Uterus (tissue), 3 donors: ENCODE measurements at regions not wholly inside any gene's neighbourhood (a gene's known extent, or its start where the extent isn't known, plus 50 kb on each side); places are given as distances from the start of the nearest gene placed in this dataset.

Experiments used
- DNase-seq, 2 donors: peaks; one replicate each; pipeline ENCODE4 v3.0.0-alpha.2; 2019 to 2020
- H3K27ac ChIP-seq, 2 donors: fragments of 200-600 bp; sonication (generic); 1 replicate in 1 of 2; 2 replicates in 1 of 2; pipeline ENCODE4 v1.5.1; 2016 to 2018
- H3K27me3 ChIP-seq, 2 donors: fragments of 200-600 bp; sonication (generic); one replicate each; pipeline ENCODE4 v1.5.1; 2018 to 2019; ENCODE audit warnings: control low read depth in 1 of 2
- H3K36me3 ChIP-seq, 2 donors: fragments of 200-600 bp; sonication (generic); one replicate each; pipeline ENCODE4 v1.5.1; 2019; ENCODE audit warnings: control low read depth in 1 of 2
- H3K4me1 ChIP-seq, 2 donors: fragments of 200-600 bp; sonication (generic); one replicate each; pipeline ENCODE4 v1.5.1; 2018 to 2019; ENCODE audit warnings: control low read depth in 1 of 2
- H3K4me3 ChIP-seq, 2 donors: fragments of 200-600 bp; sonication (generic); 1 replicate in 1 of 2; 2 replicates in 1 of 2; pipeline ENCODE4 v1.5.1; 2018 to 2019; ENCODE audit warnings: mild to moderate bottlenecking in 1 of 2
- H3K9me3 ChIP-seq, 2 donors: fragments of 200-600 bp; sonication (generic); one replicate each; pipeline ENCODE4 v1.5.1; 2019; ENCODE audit warnings: control low read depth in 1 of 2
- CTCF ChIP-seq, 4 experiments: fragments of 200-600 bp in 2 of 4; fragments of 450-650 bp in 2 of 4; sonication (generic) in 2 of 4; IDR thresholded peaks; one replicate each; pipeline ENCODE4 v1.5.1; 2016 to 2019; ENCODE audit warnings: antibody characterized with exemption in 4 of 4, mild to moderate bottlenecking in 2 of 4, moderate library complexity in 1 of 4
- POLR2A ChIP-seq, 2 donors: fragments of 450-650 bp; IDR thresholded peaks; one replicate each; pipeline ENCODE4 v1.6.1; 2016; ENCODE audit warnings: antibody characterized with exemption in 2 of 2, mild to moderate bottlenecking in 1 of 2, moderate library complexity in 1 of 2
- intact Hi-C: fragments of 100-400 bp; cut with DNase I; formaldehyde crosslinking; loops from one replicate; pipeline ENCODE4 v1.15.1; 2023; ENCODE audit warnings: low total_unique reads
- donor health status: DM: yes; HTN: yes; CAD: no.

- H3K4me1 ChIP-seq: no peaks in the 10 kb centered on the region
- intact Hi-C loops: no loop called here
These were observed 88.6 kb upstream of the SPRED1 start for GRCh38 chr15:38164061-38164460.

GRCh38 chr15:38164507-38164906 is 88.1 kb upstream of the SPRED1 start:
- DNase-seq: no peak
- intact Hi-C loops: no loop called here
- H3K9me3 ChIP-seq: no peaks in the 10 kb centered on the region
- no peak overlapping the region for H3K4me3 ChIP-seq
- no peaks in the 10 kb centered on the region for H3K36me3 ChIP-seq
- TF ChIP-seq POLR2A (IDR thresholded peaks at IDR 0.05) (no peak), CTCF (IDR thresholded peaks at IDR 0.05) (no peak)
- no peak overlapping the region for H3K27ac ChIP-seq
- H3K27me3 ChIP-seq: no peaks in the 10 kb centered on the region
- no peaks in the 10 kb centered on the region for H3K4me1 ChIP-seq

More at GRCh38 chr15:38164061-38164460, 88.6 kb upstream of the SPRED1 start:
- DNase-seq: no peak
- Histone ChIP-seq H3K27ac (no peak overlapping the region), H3K9me3 (no peaks in the 10 kb centered on the region), H3K36me3 (no peaks in the 10 kb centered on the region), H3K27me3 (no peaks in the 10 kb centered on the region), H3K4me3 (no peak overlapping the region)
- no peak for TF ChIP-seq POLR2A (IDR thresholded peaks at IDR 0.05)
- TF ChIP-seq CTCF (IDR thresholded peaks at IDR 0.05): no peak

- Histone ChIP-seq H3K36me3 (no peaks in the 10 kb centered on the region), H3K4me3 (no peak overlapping the region), H3K27ac (no peak overlapping the region), H3K27me3 (no peaks in the 10 kb centered on the region), H3K9me3 (no peaks in the 10 kb centered on the region), H3K4me1 (no peaks in the 10 kb centered on the region)
- intact Hi-C loops: no loop called here
- TF ChIP-seq CTCF (IDR thresholded peaks at IDR 0.05) (no peak), POLR2A (IDR thresholded peaks at IDR 0.05) (no peak)
- no peak for DNase-seq
These were observed 84.1 kb upstream of the SPRED1 start for GRCh38 chr15:38168467-38169070.

GRCh38 chr15:38171973-38172372 is 80.7 kb upstream of the SPRED1 start:
- Histone ChIP-seq H3K27ac (no peak overlapping the region), H3K36me3 (no peaks in the 10 kb centered on the region), H3K27me3 (no peaks in the 10 kb centered on the region), H3K4me1 (no peaks in the 10 kb centered on the region), H3K9me3 (no peaks in the 10 kb centered on the region), H3K4me3 (no peak overlapping the region)
- no peak for DNase-seq
- intact Hi-C loops: no loop called here
- no peak for TF ChIP-seq POLR2A (IDR thresholded peaks at IDR 0.05)
- TF ChIP-seq CTCF (IDR thresholded peaks at IDR 0.05): no peak

GRCh38 chr15:38174691-38175090 is 77.9 kb upstream of the SPRED1 start:
- TF ChIP-seq CTCF (IDR thresholded peaks at IDR 0.05) (no peak), POLR2A (IDR thresholded peaks at IDR 0.05) (no peak)
- H3K9me3 ChIP-seq: no peaks in the 10 kb centered on the region
- H3K27me3 ChIP-seq: no peaks in the 10 kb centered on the region
- no peak for DNase-seq
- no peak overlapping the region for H3K4me3 ChIP-seq
- H3K27ac ChIP-seq: no peak overlapping the region
- H3K36me3 ChIP-seq: no peaks in the 10 kb centered on the region
- H3K4me1 ChIP-seq: no peaks in the 10 kb centered on the region
- intact Hi-C loops: no loop called here
